HG03159 (cell line): ENCODE measurements at regions not wholly inside any gene's neighbourhood (a gene's known extent, or its start where the extent isn't known, plus 50 kb on each side); places are given as distances from the start of the nearest gene placed in this dataset.

Experiments used
- ATAC-seq: cut with Tn5 transposase; IDR thresholded peaks from one replicate; pipeline ENCODE4 v1.9.1; 2021; ENCODE audit warnings: mild to moderate bottlenecking, moderate library complexity; ENCODE audit not compliant: unreplicated experiment

GRCh38 chr4:166259081-166259480, 386.0 kb downstream of the TLL1 start:
- ATAC-seq = no peak

GRCh38 chr4:166274136-166274761, 401.2 kb downstream of the TLL1 start:
- ATAC-seq = no peak

- ATAC-seq = no peak
These were observed 401.7 kb downstream of the TLL1 start for GRCh38 chr4:166274775-166275174.

GRCh38 chr4:166277401-166277800, 404.4 kb downstream of the TLL1 start:
- ATAC-seq = no peak

- ATAC-seq = no peak
These were observed 404.8 kb downstream of the TLL1 start for GRCh38 chr4:166277853-166278252.

GRCh38 chr4:166279261-166279660, 406.2 kb downstream of the TLL1 start:
- ATAC-seq = no peak

GRCh38 chr4:166280642-166281041, 407.6 kb downstream of the TLL1 start:
- no peak for ATAC-seq

GRCh38 chr4:166282081-166282770, 409.2 kb downstream of the TLL1 start:
- no peak for ATAC-seq

- no peak for ATAC-seq
These were observed 411.2 kb downstream of the TLL1 start for GRCh38 chr4:166284221-166284620.

- ATAC-seq = no peak
These were observed 417.4 kb downstream of the TLL1 start for GRCh38 chr4:166290426-166290825.

GRCh38 chr4:166293556-166293955, 420.5 kb downstream of the TLL1 start:
- ATAC-seq = no peak

- ATAC-seq = no peak
These were observed 428.2 kb downstream of the TLL1 start for GRCh38 chr4:166301266-166301665.

GRCh38 chr4:166308647-166309046, 435.6 kb downstream of the TLL1 start:
- ATAC-seq = no peak

- no peak for ATAC-seq
These were observed 436.2 kb downstream of the TLL1 start for GRCh38 chr4:166309286-166309685.

- no peak for ATAC-seq
These were observed 438.1 kb downstream of the TLL1 start for GRCh38 chr4:166311169-166311568.

GRCh38 chr4:166312166-166312565, 439.1 kb downstream of the TLL1 start:
- no peak for ATAC-seq

GRCh38 chr4:166314902-166315301, 441.9 kb downstream of the TLL1 start:
- no peak for ATAC-seq

GRCh38 chr4:166315721-166316467, 442.9 kb downstream of the TLL1 start:
- ATAC-seq = no peak

- ATAC-seq = no peak
These were observed 445.9 kb downstream of the TLL1 start for GRCh38 chr4:166318810-166319525.

- ATAC-seq = no peak
These were observed 450.2 kb downstream of the TLL1 start for GRCh38 chr4:166323250-166323649.

GRCh38 chr4:166324321-166324720, 451.3 kb downstream of the TLL1 start:
- ATAC-seq = no peak
